Trophoblast cell (in vitro differentiated cells and primary cell): ENCODE measurements at regions not wholly inside any gene's neighbourhood (a gene's known extent, or its start where the extent isn't known, plus 50 kb on each side); places are given as distances from the start of the nearest gene placed in this dataset.
"Not testable (repeated sequence)": the region's sequence is repeated elsewhere in the genome, so short reads cannot be mapped to it uniquely, and the experiment has no call there.

Source experiments
- DNase-seq, 2 donors: peaks; one replicate each; pipeline ENCODE4 v3.0.0-alpha.2; 2016
- H2AFZ ChIP-seq: 2 replicates; pipeline ENCODE4 v1.6.1; 2013; ENCODE audit warnings: low read length, moderate library complexity, mild to moderate bottlenecking; ENCODE audit not compliant: insufficient read depth, poor library complexity
- H2AK5ac ChIP-seq: 2 replicates; pipeline ENCODE4 v1.6.1; 2013; ENCODE audit warnings: mild to moderate bottlenecking, low read length
- H2BK120ac ChIP-seq: 2 replicates; pipeline ENCODE4 v1.6.1; 2013; ENCODE audit warnings: low read length, mild to moderate bottlenecking, moderate library complexity; ENCODE audit not compliant: insufficient read depth, poor library complexity
- H2BK12ac ChIP-seq: 2 replicates; pipeline ENCODE4 v1.6.1; 2013; ENCODE audit warnings: mild to moderate bottlenecking, low read length, moderate library complexity
- H2BK5ac ChIP-seq: 2 replicates; pipeline ENCODE4 v1.6.1; 2013; ENCODE audit warnings: low read length, low read depth, moderate library complexity, mild to moderate bottlenecking; ENCODE audit not compliant: poor library complexity
- H3K14ac ChIP-seq: 2 replicates; pipeline ENCODE4 v1.6.1; 2013; ENCODE audit warnings: mild to moderate bottlenecking, low read length
- H3K18ac ChIP-seq: 2 replicates; pipeline ENCODE4 v1.6.1; 2013; ENCODE audit warnings: mild to moderate bottlenecking, low read length
- H3K23ac ChIP-seq: 2 replicates; pipeline ENCODE4 v1.6.1; 2013; ENCODE audit warnings: low read length
- H3K27ac ChIP-seq: 2 replicates; pipeline ENCODE4 v1.5.1; 2013; ENCODE audit warnings: low read depth, mild to moderate bottlenecking, inconsistent platforms, low read length, moderate library complexity
- H3K27me3 ChIP-seq: 2 replicates; pipeline ENCODE4 v1.6.1; 2013; ENCODE audit warnings: inconsistent platforms, mild to moderate bottlenecking, low read length, moderate library complexity; ENCODE audit not compliant: insufficient read depth
- H3K36me3 ChIP-seq, 2 experiments: 1 replicate in 1 of 2; 2 replicates in 1 of 2; pipeline ENCODE4 v1.6.1; 2013; ENCODE audit warnings: low read length in 2 of 2, mild to moderate bottlenecking in 2 of 2, moderate library complexity in 1 of 2; ENCODE audit not compliant: insufficient read depth in 2 of 2, control insufficient read depth in 1 of 2
- H3K4ac ChIP-seq: 2 replicates; pipeline ENCODE4 v1.6.1; 2013; ENCODE audit warnings: low read depth, mild to moderate bottlenecking, low read length, moderate library complexity
- H3K4me1 ChIP-seq, 2 experiments: 1 replicate in 1 of 2; 2 replicates in 1 of 2; pipeline ENCODE4 v1.6.1; 2013; ENCODE audit warnings: low read length in 2 of 2, mild to moderate bottlenecking in 2 of 2, moderate library complexity in 1 of 2; ENCODE audit not compliant: insufficient read depth in 2 of 2, control insufficient read depth in 1 of 2
- H3K4me2 ChIP-seq: 2 replicates; pipeline ENCODE4 v1.6.1; 2013; ENCODE audit warnings: inconsistent platforms, mild to moderate bottlenecking, low read length, moderate library complexity
- H3K4me3 ChIP-seq: 2 replicates; pipeline ENCODE4 v1.5.1; 2013; ENCODE audit warnings: mild to moderate bottlenecking, low read depth, low read length, inconsistent platforms
- H3K79me1 ChIP-seq: one replicate; pipeline ENCODE4 v1.6.1; 2013; ENCODE audit warnings: low read length
- H3K79me2 ChIP-seq: 2 replicates; pipeline ENCODE4 v1.6.1; 2013; ENCODE audit warnings: low read length, mild to moderate bottlenecking; ENCODE audit not compliant: control insufficient read depth, insufficient read depth, poor library complexity
- H3K9ac ChIP-seq: 2 replicates; pipeline ENCODE4 v1.6.1; 2013; ENCODE audit warnings: mild to moderate bottlenecking, low read length
- H3K9me3 ChIP-seq: 2 replicates; pipeline ENCODE4 v1.6.1; 2013; ENCODE audit warnings: low read depth, mild to moderate bottlenecking, control low read depth, inconsistent platforms, low read length; ENCODE audit not compliant: insufficient read depth
- H4K12ac ChIP-seq: 2 replicates; pipeline ENCODE4 v1.6.1; 2013; ENCODE audit warnings: low read depth, mild to moderate bottlenecking, low read length, moderate library complexity
- H4K8ac ChIP-seq: 2 replicates; pipeline ENCODE4 v1.6.1; 2013; ENCODE audit warnings: low read depth, mild to moderate bottlenecking, low read length, moderate library complexity
- H4K91ac ChIP-seq: one replicate; pipeline ENCODE4 v1.6.1; 2013; ENCODE audit warnings: low read depth, mild to moderate bottlenecking, low read length, moderate library complexity
- WGBS: extraction: QIAGEN DNeasy Blood & Tissue Kit; methylation state at CpG from one replicate; pipeline ENCODE4 v1.1.7; 2013; ENCODE audit warnings: missing lambda C conversion rate; ENCODE audit not compliant: insufficient read length, insufficient coverage; ENCODE audit errors: extremely low coverage; 5-methylcytosine and 5-hydroxymethylcytosine counted together

- not testable (repeated sequence) for H3K18ac ChIP-seq, H2AFZ ChIP-seq, H3K79me2 ChIP-seq, H3K79me1 ChIP-seq, H3K4me3 ChIP-seq, H4K91ac ChIP-seq, H3K9ac ChIP-seq, H3K4me2 ChIP-seq, H2BK120ac ChIP-seq, H4K12ac ChIP-seq, H3K14ac ChIP-seq, H2BK12ac ChIP-seq, DNase-seq, H3K4ac ChIP-seq, H2BK5ac ChIP-seq, H2AK5ac ChIP-seq, H4K8ac ChIP-seq, H3K27ac ChIP-seq, H3K23ac ChIP-seq, H3K9me3 ChIP-seq, H3K4me1 ChIP-seq, H3K36me3 ChIP-seq, H3K27me3 ChIP-seq
- no CpG with 5 or more reads among the region's 2 CpGs for WGBS
Observed at GRCh38 chr15:101965353-101965752, 153.4 kb downstream of the OR4F15 start.

GRCh38 chr15:101965860-101966259 is 153.9 kb downstream of the OR4F15 start:
- WGBS = no CpG with 5 or more reads among the region's 8 CpGs
- H3K27ac ChIP-seq = not testable (repeated sequence)

GRCh38 chr15:101967364-101967763 is 155.4 kb downstream of the OR4F15 start:
- H3K4ac ChIP-seq, H3K9me3 ChIP-seq, H3K79me1 ChIP-seq, H2BK5ac ChIP-seq, H2AFZ ChIP-seq, H2BK120ac ChIP-seq, H4K8ac ChIP-seq, DNase-seq, H3K9ac ChIP-seq, H4K12ac ChIP-seq, H2BK12ac ChIP-seq, H3K23ac ChIP-seq, H4K91ac ChIP-seq, H3K4me3 ChIP-seq, H3K14ac ChIP-seq, H3K4me1 ChIP-seq, H3K27me3 ChIP-seq, H2AK5ac ChIP-seq, H3K4me2 ChIP-seq, H3K27ac ChIP-seq, H3K36me3 ChIP-seq, H3K18ac ChIP-seq, H3K79me2 ChIP-seq: not testable (repeated sequence)
- WGBS = no CpG with 5 or more reads among the region's 5 CpGs

More at GRCh38 chr15:101965860-101966259, 153.9 kb downstream of the OR4F15 start:
- not testable (repeated sequence) for H3K79me1 ChIP-seq, H3K14ac ChIP-seq, H2BK12ac ChIP-seq, H3K4me1 ChIP-seq, H2BK120ac ChIP-seq, H3K23ac ChIP-seq, H4K8ac ChIP-seq, H3K36me3 ChIP-seq, H3K4me3 ChIP-seq, H2BK5ac ChIP-seq, H3K18ac ChIP-seq, H3K79me2 ChIP-seq, H2AFZ ChIP-seq, H3K9me3 ChIP-seq, H4K12ac ChIP-seq, H3K4me2 ChIP-seq, H3K9ac ChIP-seq, H4K91ac ChIP-seq, H2AK5ac ChIP-seq, H3K4ac ChIP-seq, H3K27me3 ChIP-seq
- DNase-seq = peak in 1 of 2 donors; percentile 0

GRCh38 chr15:101970605-101971004 is 158.6 kb downstream of the OR4F15 start:
- not testable (repeated sequence) for H3K79me2 ChIP-seq, H2BK12ac ChIP-seq, H3K18ac ChIP-seq, H3K4me3 ChIP-seq, H4K91ac ChIP-seq, H4K12ac ChIP-seq, H3K36me3 ChIP-seq, H3K27me3 ChIP-seq, H3K4me1 ChIP-seq, H3K79me1 ChIP-seq, H3K9ac ChIP-seq, H4K8ac ChIP-seq, H3K14ac ChIP-seq, H2BK120ac ChIP-seq, H3K27ac ChIP-seq, H2AFZ ChIP-seq, H3K4ac ChIP-seq, H2AK5ac ChIP-seq, H2BK5ac ChIP-seq, H3K4me2 ChIP-seq, H3K23ac ChIP-seq, H3K9me3 ChIP-seq, DNase-seq
- WGBS = no CpG with 5 or more reads among the region's 6 CpGs
